Endodermal cell (in vitro differentiated cells): ENCODE measurements at regions not wholly inside any gene's neighbourhood (a gene's known extent, or its start where the extent isn't known, plus 50 kb on each side); places are given as distances from the start of the nearest gene placed in this dataset.

ENCODE experiments used
- DNase-seq: peaks from one replicate; pipeline ENCODE4 v3.0.0-alpha.2; 2017
- H3K27ac ChIP-seq: 2 replicates; pipeline ENCODE4 v1.5.1; 2013; ENCODE audit warnings: mild to moderate bottlenecking, low read depth, low read length, moderate library complexity
- H3K27me3 ChIP-seq: 2 replicates; pipeline ENCODE4 v1.6.1; 2013; ENCODE audit warnings: mild to moderate bottlenecking, low read length, moderate library complexity; ENCODE audit not compliant: insufficient read depth, control insufficient read depth, poor library complexity, severe bottlenecking
- H3K36me3 ChIP-seq: 2 replicates; pipeline ENCODE4 v1.7.0; 2013; ENCODE audit warnings: mild to moderate bottlenecking, low read length, moderate library complexity; ENCODE audit not compliant: control insufficient read depth, insufficient read depth
- H3K4me1 ChIP-seq: one replicate; pipeline ENCODE4 v1.7.0; 2013; ENCODE audit warnings: low read length; ENCODE audit not compliant: control insufficient read depth, insufficient read depth
- H3K4me3 ChIP-seq: 2 replicates; pipeline ENCODE4 v1.5.1; 2013; ENCODE audit warnings: mild to moderate bottlenecking, low read length, moderate library complexity
- H3K9ac ChIP-seq: 2 replicates; pipeline ENCODE4 v1.6.1; 2013; ENCODE audit warnings: mild to moderate bottlenecking, low read length, moderate library complexity; ENCODE audit not compliant: poor library complexity, severe bottlenecking; ENCODE audit errors: extremely low read depth
- H3K9me3 ChIP-seq: 2 replicates; pipeline ENCODE4 v1.6.1; 2013; ENCODE audit warnings: mild to moderate bottlenecking, low read length, moderate library complexity; ENCODE audit not compliant: control insufficient read depth
- H3K27ac Mint-ChIP-seq: 2 replicates; pipeline ENCODE4 v1.8.0; 2020; ENCODE audit warnings: mixed read lengths
- H3K27me3 Mint-ChIP-seq: 2 replicates; pipeline ENCODE4 v1.8.0; 2021; ENCODE audit warnings: mild to moderate bottlenecking, mixed read lengths; ENCODE audit not compliant: insufficient read depth
- H3K36me3 Mint-ChIP-seq: 2 replicates; pipeline ENCODE4 v1.8.0; 2020; ENCODE audit warnings: low read depth, mixed read lengths
- H3K4me1 Mint-ChIP-seq: 2 replicates; pipeline ENCODE4 v1.8.0; 2020; ENCODE audit warnings: mixed read lengths
- H3K4me3 Mint-ChIP-seq: 2 replicates; pipeline ENCODE4 v1.8.0; 2020; ENCODE audit warnings: mild to moderate bottlenecking, moderate library complexity, mixed read lengths
- H3K9me3 Mint-ChIP-seq: 2 replicates; pipeline ENCODE4 v1.8.0; 2020; ENCODE audit warnings: mild to moderate bottlenecking, mixed read lengths
- WGBS, 2 experiments: methylation state at CpG; one replicate each; pipeline versions ENCODE4 v1.1.5 to v1.1.7; 2013; ENCODE audit warnings: missing lambda C conversion rate in 2 of 2, mixed read lengths in 1 of 2; ENCODE audit not compliant: insufficient coverage in 1 of 2, insufficient read length in 1 of 2; 5-methylcytosine and 5-hydroxymethylcytosine counted together
- TF ChIP-seq, protein P1 (sequence below): fragments of 200-600 bp; sonication (generic); conservative IDR thresholded peaks from 2 replicates; pipeline ENCODE4 v1.5.0; 2021; ENCODE audit warnings: antibody characterized with exemption, mild to moderate bottlenecking

DNA sequence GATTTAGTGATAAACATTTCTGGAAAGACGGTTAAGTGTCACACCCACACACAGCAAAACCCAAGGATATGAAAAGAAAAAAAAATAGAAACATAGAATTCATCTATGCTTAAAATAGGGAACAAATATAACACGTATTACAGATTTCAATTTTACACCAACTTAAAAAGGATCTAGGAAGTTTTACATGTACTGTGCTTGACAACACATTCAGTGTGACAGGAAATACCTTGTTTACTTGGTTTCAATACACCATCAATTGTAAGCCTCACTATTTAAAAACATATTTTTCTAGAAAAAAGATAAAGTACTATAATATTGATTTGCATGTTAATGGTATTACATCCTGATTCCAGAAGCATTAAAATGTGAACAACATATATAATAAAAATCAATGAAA lies 77.0 kb upstream of the SPRY1 start:
- peaks cover 27% of the 10 kb centered on the region for H3K36me3 Mint-ChIP-seq

DNA sequence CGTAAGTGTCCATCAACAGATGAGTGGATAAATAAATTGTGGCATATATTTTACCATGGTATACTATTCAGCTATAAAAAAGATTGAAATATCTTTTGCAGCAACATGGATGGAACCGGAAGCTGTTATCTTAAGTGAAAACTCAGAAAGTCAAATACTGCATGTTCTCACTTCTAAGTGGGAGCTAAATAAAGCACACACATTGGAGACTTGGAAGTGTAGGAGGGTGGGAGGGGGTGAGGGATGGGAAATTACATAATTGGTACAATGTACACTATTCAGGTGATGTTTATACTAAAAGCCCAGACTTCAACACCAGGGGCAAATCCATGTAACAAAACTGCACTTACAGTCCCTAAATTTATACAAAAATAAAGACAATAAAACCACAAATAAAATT lies 72.6 kb upstream of the SPRY1 start:
- no peak overlapping the region for H3K4me3 ChIP-seq

More for the DNA sequence above, 77.0 kb upstream of the SPRY1 start:
- 100% methylated on average over 1 of the region's 2 CpGs; no CpG with 5 or more reads in 1 of the 2 experiments for WGBS, 2 experiments
- Histone ChIP-seq H3K4me3 (no peak overlapping the region), H3K27ac (no peak overlapping the region), H3K27me3 (no peaks in the 10 kb centered on the region), H3K9ac (no peak overlapping the region), H3K36me3 (peaks cover 4% of the 10 kb centered on the region), H3K4me1 (no peaks in the 10 kb centered on the region), H3K9me3 (peaks cover 16% of the 10 kb centered on the region)
- no peaks in the 10 kb centered on the region for H3K27me3 Mint-ChIP-seq
- no peaks in the 10 kb centered on the region for H3K4me1 Mint-ChIP-seq
- no peak for DNase-seq
- peaks cover 26% of the 10 kb centered on the region for H3K9me3 Mint-ChIP-seq
- H3K4me3 Mint-ChIP-seq = no peak overlapping the region
- no peak overlapping the region for H3K27ac Mint-ChIP-seq
- TF ChIP-seq, protein P1, sequence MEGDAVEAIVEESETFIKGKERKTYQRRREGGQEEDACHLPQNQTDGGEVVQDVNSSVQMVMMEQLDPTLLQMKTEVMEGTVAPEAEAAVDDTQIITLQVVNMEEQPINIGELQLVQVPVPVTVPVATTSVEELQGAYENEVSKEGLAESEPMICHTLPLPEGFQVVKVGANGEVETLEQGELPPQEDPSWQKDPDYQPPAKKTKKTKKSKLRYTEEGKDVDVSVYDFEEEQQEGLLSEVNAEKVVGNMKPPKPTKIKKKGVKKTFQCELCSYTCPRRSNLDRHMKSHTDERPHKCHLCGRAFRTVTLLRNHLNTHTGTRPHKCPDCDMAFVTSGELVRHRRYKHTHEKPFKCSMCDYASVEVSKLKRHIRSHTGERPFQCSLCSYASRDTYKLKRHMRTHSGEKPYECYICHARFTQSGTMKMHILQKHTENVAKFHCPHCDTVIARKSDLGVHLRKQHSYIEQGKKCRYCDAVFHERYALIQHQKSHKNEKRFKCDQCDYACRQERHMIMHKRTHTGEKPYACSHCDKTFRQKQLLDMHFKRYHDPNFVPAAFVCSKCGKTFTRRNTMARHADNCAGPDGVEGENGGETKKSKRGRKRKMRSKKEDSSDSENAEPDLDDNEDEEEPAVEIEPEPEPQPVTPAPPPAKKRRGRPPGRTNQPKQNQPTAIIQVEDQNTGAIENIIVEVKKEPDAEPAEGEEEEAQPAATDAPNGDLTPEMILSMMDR = no peak

DNA sequence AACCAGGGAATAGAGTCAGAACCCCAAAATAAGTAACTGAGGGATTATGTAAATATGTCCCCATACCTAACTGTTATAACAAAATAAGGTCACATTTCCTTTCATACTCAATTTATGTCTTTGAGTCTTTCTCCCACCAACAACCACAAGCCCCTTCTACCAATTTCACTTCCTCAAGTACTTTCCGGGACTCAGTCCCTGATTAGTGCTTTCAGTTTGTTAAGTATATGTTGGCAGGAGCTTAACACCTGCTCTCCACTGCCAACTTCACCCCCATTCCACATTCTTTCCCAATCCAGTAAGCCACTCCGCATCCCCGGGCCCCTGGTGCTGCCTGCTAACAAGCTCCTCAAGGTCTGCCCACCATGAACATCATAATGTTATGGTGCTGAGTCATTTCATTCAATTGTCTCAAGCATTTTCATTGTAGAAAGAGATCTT lies 71.3 kb upstream of the SPRY1 start:
- H3K27me3 Mint-ChIP-seq = no peaks in the 10 kb centered on the region
- DNase-seq = peak; percentile 67
- H3K36me3 Mint-ChIP-seq = peaks cover 12% of the 10 kb centered on the region
- peaks cover 35% of the 10 kb centered on the region for H3K9me3 Mint-ChIP-seq
- H3K9me3 ChIP-seq = peaks cover 35% of the 10 kb centered on the region
- TF ChIP-seq, protein P1 = no peak
- H3K4me1 Mint-ChIP-seq = peaks cover 15% of the 10 kb centered on the region
- H3K27ac ChIP-seq = no peak overlapping the region
- peaks cover 4% of the 10 kb centered on the region for H3K36me3 ChIP-seq
- H3K27ac Mint-ChIP-seq = no peak overlapping the region
- H3K4me3 ChIP-seq = no peak overlapping the region
- no peaks in the 10 kb centered on the region for H3K27me3 ChIP-seq
- peaks cover 8% of the 10 kb centered on the region for H3K4me1 ChIP-seq
- no peak overlapping the region for H3K4me3 Mint-ChIP-seq
- 81% methylated on average over 3 of the region's 3 CpGs; no CpG with 5 or more reads in 1 of the 2 experiments for WGBS, 2 experiments
- no peak overlapping the region for H3K9ac ChIP-seq

More for the DNA sequence above, 72.6 kb upstream of the SPRY1 start:
- H3K4me1 Mint-ChIP-seq = peaks cover 15% of the 10 kb centered on the region
- H3K4me1 ChIP-seq = peaks cover 8% of the 10 kb centered on the region
- peaks cover 4% of the 10 kb centered on the region for H3K36me3 ChIP-seq
- no peaks in the 10 kb centered on the region for H3K27me3 Mint-ChIP-seq
- no peak overlapping the region for H3K27ac Mint-ChIP-seq
- DNase-seq = no peak
- TF ChIP-seq, protein P1 = no peak
- peaks cover 14% of the 10 kb centered on the region for H3K36me3 Mint-ChIP-seq
- H3K27ac ChIP-seq = no peak overlapping the region
- peaks cover 25% of the 10 kb centered on the region for H3K9me3 ChIP-seq
- H3K4me3 Mint-ChIP-seq = no peak overlapping the region
- peaks cover 26% of the 10 kb centered on the region for H3K9me3 Mint-ChIP-seq
- H3K27me3 ChIP-seq = no peaks in the 10 kb centered on the region
- H3K9ac ChIP-seq = no peak overlapping the region
- WGBS, 2 experiments = 91 to 100% methylated on average over 1 to 2 of the region's 2 CpGs
